Upper lobe of left lung (tissue), 6 donors: ENCODE measurements at regions not wholly inside any gene's neighbourhood (a gene's known extent, or its start where the extent isn't known, plus 50 kb on each side); places are given as distances from the start of the nearest gene placed in this dataset.

ENCODE experiments used
- ATAC-seq, 2 donors: fragments of 200-7000 bp; cut with Tn5 transposase; one replicate each; pipeline ENCODE4 v1.9.1; 2022; ENCODE audit warnings: mild to moderate bottlenecking in 2 of 2, moderate library complexity in 2 of 2; ENCODE audit not compliant: low FRiP score in 2 of 2
- DNase-seq, 2 donors: peaks; one replicate each; pipeline ENCODE4 v3.0.0-alpha.2; 2019 to 2020
- H3K27ac ChIP-seq, 4 donors: fragments of 200-600 bp; sonication (generic); one replicate each; pipeline ENCODE4 v1.5.1; 2016 to 2019
- H3K27me3 ChIP-seq, 4 donors: fragments of 200-600 bp; sonication (generic); one replicate each; pipeline ENCODE4 v1.5.1; 2017 to 2019
- H3K36me3 ChIP-seq, 4 donors: fragments of 200-600 bp; sonication (generic); one replicate each; pipeline ENCODE4 v1.5.1; 2016 to 2019
- H3K4me1 ChIP-seq, 4 donors: fragments of 200-600 bp; sonication (generic); one replicate each; pipeline ENCODE4 v1.5.1; 2018 to 2019
- H3K4me3 ChIP-seq, 4 donors: fragments of 200-600 bp; sonication (generic); one replicate each; pipeline ENCODE4 v1.5.1; 2017 to 2019; ENCODE audit warnings: mild to moderate bottlenecking in 2 of 4, moderate library complexity in 1 of 4
- H3K9me3 ChIP-seq, 4 donors: fragments of 200-600 bp; sonication (generic); one replicate each; pipeline ENCODE4 v1.5.1; 2018 to 2019
- CTCF ChIP-seq, 6 experiments: fragments of 450-650 bp in 4 of 6; fragments of 200-600 bp in 2 of 6; sonication (generic) in 2 of 6; IDR thresholded peaks; one replicate each; pipeline ENCODE4 v1.5.1; 2016 to 2019; ENCODE audit warnings: antibody characterized with exemption in 6 of 6
- EP300 ChIP-seq, 4 donors: sonication (generic); formaldehyde crosslinking; IDR thresholded peaks; one replicate each; pipeline ENCODE4 v1.5.1; 2017; ENCODE audit warnings: antibody characterized with exemption in 4 of 4, control low read depth in 2 of 4
- POLR2A ChIP-seq, 4 donors: fragments of 450-650 bp; IDR thresholded peaks; one replicate each; pipeline ENCODE4 v1.5.1; 2016 to 2017; ENCODE audit warnings: antibody characterized with exemption in 4 of 4, mild to moderate bottlenecking in 2 of 4
- POLR2AphosphoS5 ChIP-seq, 2 donors: sonication (generic); formaldehyde crosslinking; IDR thresholded peaks; one replicate each; pipeline ENCODE4 v1.5.1; 2017; ENCODE audit warnings: antibody characterized with exemption in 2 of 2
- WGBS, 2 donors: methylation state at CpG; one replicate each; pipeline ENCODE4 v1.1.5; 2017 to 2018; 5-methylcytosine and 5-hydroxymethylcytosine counted together
- donor health status: DM: no; HTN: no; CAD: no; lungs with moderate emphysema.
- donor health status: DM: no; HTN: yes; CAD: no; lungs with severe emphysema.

- DNase-seq = no peak
- Histone ChIP-seq H3K27me3 (no peaks in the 10 kb centered on the region), H3K4me1 (no peaks in the 10 kb centered on the region), H3K9me3 (peaks cover 0 to 4% (median 0%) of the 10 kb centered on the region in 4 donors), H3K36me3 (no peaks in the 10 kb centered on the region), H3K4me3 (no peak overlapping the region), H3K27ac (no peak overlapping the region)
- no peak for ATAC-seq
- TF ChIP-seq EP300 (IDR thresholded peaks at IDR 0.05) (no peak), POLR2A (IDR thresholded peaks at IDR 0.05) (no peak), POLR2AphosphoS5 (IDR thresholded peaks at IDR 0.05) (no peak), CTCF (IDR thresholded peaks at IDR 0.05) (no peak)
- 97 to 100% methylated on average over 2 of the region's 2 CpGs for WGBS, 2 donors
Measured at GRCh38 chr3:15942936-15943335, 145.2 kb upstream of the ANKRD28 start.

GRCh38 chr3:15948388-15948787 lies 150.6 kb upstream of the ANKRD28 start:
- 68 to 75% methylated on average over 1 of the region's 1 CpG for WGBS, 2 donors
- no peaks in the 10 kb centered on the region for H3K9me3 ChIP-seq
- TF ChIP-seq POLR2A (IDR thresholded peaks at IDR 0.05) = no peak
- no peak for TF ChIP-seq EP300 (IDR thresholded peaks at IDR 0.05)
- TF ChIP-seq POLR2AphosphoS5 (IDR thresholded peaks at IDR 0.05) = no peak
- TF ChIP-seq CTCF (IDR thresholded peaks at IDR 0.05) = no peak
- no peak overlapping the region for H3K4me3 ChIP-seq
- H3K27me3 ChIP-seq = no peaks in the 10 kb centered on the region
- DNase-seq (no peak), ATAC-seq (no peak)
- no peak overlapping the region for H3K27ac ChIP-seq
- H3K36me3 ChIP-seq = no peaks in the 10 kb centered on the region
- no peaks in the 10 kb centered on the region for H3K4me1 ChIP-seq

GRCh38 chr3:15952543-15953175 lies 154.9 kb upstream of the ANKRD28 start:
- DNase-seq = no peak
- no peak for ATAC-seq
- Histone ChIP-seq H3K36me3 (no peaks in the 10 kb centered on the region), H3K4me1 (no peaks in the 10 kb centered on the region), H3K4me3 (no peak overlapping the region), H3K9me3 (no peaks in the 10 kb centered on the region), H3K27me3 (no peaks in the 10 kb centered on the region), H3K27ac (no peak overlapping the region)
- 67 to 76% methylated on average over 2 of the region's 2 CpGs for WGBS, 2 donors
- TF ChIP-seq POLR2A (IDR thresholded peaks at IDR 0.05) = no peak
- no peak for TF ChIP-seq EP300 (IDR thresholded peaks at IDR 0.05)
- no peak for TF ChIP-seq POLR2AphosphoS5 (IDR thresholded peaks at IDR 0.05)
- no peak for TF ChIP-seq CTCF (IDR thresholded peaks at IDR 0.05)

- no peak overlapping the region for H3K27ac ChIP-seq
- no peak overlapping the region for H3K4me3 ChIP-seq
- TF ChIP-seq EP300 (IDR thresholded peaks at IDR 0.05) (no peak), POLR2A (IDR thresholded peaks at IDR 0.05) (no peak), POLR2AphosphoS5 (IDR thresholded peaks at IDR 0.05) (no peak), CTCF (IDR thresholded peaks at IDR 0.05) (no peak)
Measured at GRCh38 chr3:15953841-15954240, 156.1 kb upstream of the ANKRD28 start.

GRCh38 chr3:15955968-15956367 lies 158.2 kb upstream of the ANKRD28 start:
- Histone ChIP-seq H3K4me1 (no peaks in the 10 kb centered on the region), H3K9me3 (no peaks in the 10 kb centered on the region), H3K27ac (no peak overlapping the region), H3K36me3 (no peaks in the 10 kb centered on the region), H3K27me3 (no peaks in the 10 kb centered on the region), H3K4me3 (no peak overlapping the region)
- no peak for DNase-seq
- no peak for ATAC-seq
- TF ChIP-seq POLR2A (IDR thresholded peaks at IDR 0.05) = no peak
- TF ChIP-seq EP300 (IDR thresholded peaks at IDR 0.05) = no peak
- TF ChIP-seq CTCF (IDR thresholded peaks at IDR 0.05) = no peak
- no peak for TF ChIP-seq POLR2AphosphoS5 (IDR thresholded peaks at IDR 0.05)
- 79 to 85% methylated on average over 1 of the region's 1 CpG for WGBS, 2 donors

More at GRCh38 chr3:15953841-15954240, 156.1 kb upstream of the ANKRD28 start:
- Histone ChIP-seq H3K9me3 (no peaks in the 10 kb centered on the region), H3K27me3 (no peaks in the 10 kb centered on the region), H3K4me1 (no peaks in the 10 kb centered on the region), H3K36me3 (no peaks in the 10 kb centered on the region)
- DNase-seq (no peak), ATAC-seq (no peak)
